ENCODE measurements at regions not wholly inside any gene's neighbourhood (a gene's known extent, or its start where the extent isn't known, plus 50 kb on each side); places are given as distances from the start of the nearest gene placed in this dataset.

- ChIA-PET CTCF (no interaction called here), POLR2A (ENCODE audit: low non-redundant PET) (no interaction called here)
- H3K27ac ChIP-seq, result no peak overlapping the region
- no peak for DNase-seq (ENCODE audit: low spot score)
- no peak for TF ChIP-seq CTCF (conservative IDR thresholded peaks at IDR 0.05; ENCODE audit: low read depth)
These were observed 434.8 kb downstream of the CCER1 start for GRCh38 chr12:90520002-90520734.

- no peak overlapping the region for H3K27ac ChIP-seq
- DNase-seq (ENCODE audit: low spot score), result no peak
- ChIA-PET POLR2A (ENCODE audit: low non-redundant PET) (no interaction called here), CTCF (no interaction called here)
- no peak for TF ChIP-seq CTCF (conservative IDR thresholded peaks at IDR 0.05; ENCODE audit: low read depth)
These were observed 435.7 kb downstream of the CCER1 start for GRCh38 chr12:90519285-90519684.

GRCh38 chr12:90515199-90516175 lies 439.5 kb downstream of the CCER1 start:
- ChIA-PET POLR2A (ENCODE audit: low non-redundant PET) (no interaction called here), CTCF (interaction anchor here (0.6 to 0.7 kb wide), 3 partner anchors 137 to 601 kb away, joined by 3 to 7 read pairs (median 4); no protein-coding TSS in a partner anchor)
- H3K27ac ChIP-seq, result no peak overlapping the region
- no peak for TF ChIP-seq CTCF (conservative IDR thresholded peaks at IDR 0.05; ENCODE audit: low read depth)
- DNase-seq (ENCODE audit: low spot score), result no peak

GRCh38 chr12:90514325-90514724 lies 440.7 kb downstream of the CCER1 start:
- CTCF ChIA-PET, result interaction anchor here (0.6 to 0.8 kb wide), 4 partner anchors 21 to 1348 kb away, joined by 3 to 8 read pairs (median 4); no protein-coding TSS in a partner anchor
- DNase-seq (ENCODE audit: low spot score), result no peak
- POLR2A ChIA-PET (ENCODE audit: low non-redundant PET), result no interaction called here
- TF ChIP-seq CTCF (conservative IDR thresholded peaks at IDR 0.05; ENCODE audit: low read depth), result no peak
- H3K27ac ChIP-seq, result no peak overlapping the region

- CTCF ChIA-PET, result no interaction called here
- POLR2A ChIA-PET (ENCODE audit: low non-redundant PET), result no interaction called here
- no peak for TF ChIP-seq CTCF (conservative IDR thresholded peaks at IDR 0.05; ENCODE audit: low read depth)
- no peak overlapping the region for H3K27ac ChIP-seq
- DNase-seq (ENCODE audit: low spot score), result no peak
These were observed 442.5 kb downstream of the CCER1 start for GRCh38 chr12:90512518-90512917.

GRCh38 chr12:90510948-90511347 lies 444.0 kb downstream of the CCER1 start:
- POLR2A ChIA-PET (ENCODE audit: low non-redundant PET), result no interaction called here
- no peak overlapping the region for H3K27ac ChIP-seq

More at GRCh38 chr12:90510948-90511347, 444.0 kb downstream of the CCER1 start:
- no peak for DNase-seq (ENCODE audit: low spot score)
- no peak for TF ChIP-seq CTCF (conservative IDR thresholded peaks at IDR 0.05; ENCODE audit: low read depth)
- CTCF ChIA-PET, result no interaction called here
